Neuronal stem cell (in vitro differentiated cells): ENCODE measurements at regions not wholly inside any gene's neighbourhood (a gene's known extent, or its start where the extent isn't known, plus 50 kb on each side); places are given as distances from the start of the nearest gene placed in this dataset.

Experiments
- DNase-seq: peaks from one replicate; pipeline ENCODE4 v3.0.0-alpha.2; 2013; ENCODE audit warnings: low spot score
- H2AFZ ChIP-seq: one replicate; pipeline ENCODE4 v1.6.1; 2013; ENCODE audit warnings: mild to moderate bottlenecking, low read length, inconsistent platforms
- H2AK5ac ChIP-seq: 2 replicates; pipeline ENCODE4 v1.6.1; 2013; ENCODE audit warnings: low read depth, mild to moderate bottlenecking, inconsistent platforms, low read length, moderate library complexity, mixed read lengths
- H2BK120ac ChIP-seq: 2 replicates; pipeline ENCODE4 v1.6.1; 2013; ENCODE audit warnings: low read depth, mild to moderate bottlenecking, inconsistent platforms, low read length, moderate library complexity, mixed read lengths
- H2BK12ac ChIP-seq: one replicate; pipeline ENCODE4 v1.6.1; 2013; ENCODE audit warnings: low read length, inconsistent platforms
- H2BK15ac ChIP-seq: 2 replicates; pipeline ENCODE4 v1.6.1; 2013; ENCODE audit warnings: mild to moderate bottlenecking, low read length, inconsistent platforms, mixed read lengths
- H2BK5ac ChIP-seq: one replicate; pipeline ENCODE4 v1.6.1; 2013; ENCODE audit warnings: inconsistent platforms, mild to moderate bottlenecking, low read length, moderate library complexity
- H3K14ac ChIP-seq: one replicate; pipeline ENCODE4 v1.6.1; 2013; ENCODE audit warnings: low read length, inconsistent platforms
- H3K18ac ChIP-seq: 2 replicates; pipeline ENCODE4 v1.6.1; 2013; ENCODE audit warnings: low read length, inconsistent platforms
- H3K23ac ChIP-seq: 2 replicates; pipeline ENCODE4 v1.6.1; 2013; ENCODE audit warnings: low read depth, mild to moderate bottlenecking, mixed read lengths, low read length, inconsistent platforms; ENCODE audit not compliant: poor library complexity
- H3K27ac ChIP-seq: replicated peaks from 3 replicates; pipeline ENCODE4 v1.5.1; 2013; ENCODE audit warnings: low read length, inconsistent platforms
- H3K27me3 ChIP-seq, 3 experiments: 2 replicates each; pipeline ENCODE4 v1.6.1; 2013; ENCODE audit warnings: low read length in 3 of 3, mild to moderate bottlenecking in 2 of 3, inconsistent platforms in 1 of 3, low read depth in 1 of 3, mixed read lengths in 1 of 3, moderate library complexity in 1 of 3; ENCODE audit not compliant: control insufficient read depth in 3 of 3, insufficient read depth in 3 of 3
- H3K36me3 ChIP-seq, 2 donors: replicated peaks in 1 of 2; 2 replicates each; pipeline ENCODE4 v1.6.1; 2013; ENCODE audit warnings: low read length in 2 of 2; ENCODE audit not compliant: control insufficient read depth in 2 of 2, insufficient read depth in 2 of 2
- H3K4ac ChIP-seq: 2 replicates; pipeline ENCODE4 v1.6.1; 2013; ENCODE audit warnings: inconsistent platforms, mild to moderate bottlenecking, low read length, moderate library complexity
- H3K4me1 ChIP-seq, 2 donors: 1 replicate in 1 of 2; 2 replicates in 1 of 2; pipeline ENCODE4 v1.6.1; 2013; ENCODE audit warnings: low read length in 2 of 2, low read depth in 1 of 2; ENCODE audit not compliant: control insufficient read depth in 2 of 2, insufficient read depth in 1 of 2
- H3K4me2 ChIP-seq: one replicate; pipeline ENCODE4 v1.6.1; 2013; ENCODE audit warnings: mild to moderate bottlenecking, low read length, inconsistent platforms; ENCODE audit not compliant: insufficient read depth, poor library complexity, severe bottlenecking
- H3K4me3 ChIP-seq, 2 donors: 2 replicates each; pipeline ENCODE4 v1.5.1; 2013; ENCODE audit warnings: low read length in 2 of 2, mild to moderate bottlenecking in 2 of 2, inconsistent platforms in 1 of 2, moderate library complexity in 1 of 2
- H3K79me1 ChIP-seq: one replicate; pipeline ENCODE4 v1.6.1; 2013; ENCODE audit warnings: low read depth, mild to moderate bottlenecking, inconsistent platforms, low read length, moderate library complexity
- H3K9ac ChIP-seq: one replicate; pipeline ENCODE4 v1.6.1; 2013; ENCODE audit warnings: mild to moderate bottlenecking, low read depth, low read length, inconsistent platforms; ENCODE audit not compliant: poor library complexity
- H3K9me3 ChIP-seq, 2 donors: replicated peaks in 1 of 2; 2 replicates each; pipeline versions ENCODE3 to v1.6.1; 2013; ENCODE audit warnings: low read length in 2 of 2, mild to moderate bottlenecking in 2 of 2, inconsistent platforms in 1 of 2, low read depth in 1 of 2, mixed read lengths in 1 of 2, moderate library complexity in 1 of 2; ENCODE audit not compliant: control insufficient read depth in 2 of 2, insufficient read depth in 1 of 2
- H4K8ac ChIP-seq: one replicate; pipeline ENCODE4 v1.6.1; 2013; ENCODE audit warnings: low read depth, mild to moderate bottlenecking, inconsistent platforms, low read length, moderate library complexity
- H4K91ac ChIP-seq: one replicate; pipeline ENCODE4 v1.6.1; 2013; ENCODE audit warnings: low read length, low read depth, mild to moderate bottlenecking, inconsistent platforms; ENCODE audit not compliant: poor library complexity
- WGBS, 2 donors: extraction: QIAGEN DNeasy Blood & Tissue Kit; methylation state at CpG; one replicate each; pipeline ENCODE4 v1.1.7; 2013; ENCODE audit warnings: missing lambda C conversion rate in 2 of 2, mixed read lengths in 1 of 2; ENCODE audit not compliant: insufficient read length in 2 of 2, insufficient replicate concordance in 1 of 2; ENCODE audit errors: extremely low coverage in 2 of 2; 5-methylcytosine and 5-hydroxymethylcytosine counted together

GRCh38 chr12:46948936-46949545 is 123.2 kb upstream of the SLC38A4 start:
- Histone ChIP-seq H4K8ac (no peak overlapping the region), H3K79me1 (no peaks in the 10 kb centered on the region), H2BK12ac (no peak overlapping the region), H3K9me3 (no peaks in the 10 kb centered on the region), H3K14ac (no peak overlapping the region), H2AFZ (no peak overlapping the region), H3K4ac (no peak overlapping the region), H3K36me3 (no peaks in the 10 kb centered on the region), H3K23ac (no peak overlapping the region), H3K18ac (no peak overlapping the region), H2AK5ac (no peak overlapping the region), H3K9ac (no peak overlapping the region), H3K4me1 (no peaks in the 10 kb centered on the region), H2BK5ac (no peak overlapping the region), H3K4me2 (no peak overlapping the region), H3K27me3 (no peaks in the 10 kb centered on the region), H4K91ac (no peak overlapping the region), H2BK15ac (no peak overlapping the region), H2BK120ac (no peak overlapping the region), H3K4me3 (no peak overlapping the region), H3K27ac (no peak overlapping the region)
- no CpG with 5 or more reads among the region's 1 CpG for WGBS, 2 donors
- DNase-seq, result no peak

- H2AFZ ChIP-seq, result no peak overlapping the region
- H3K9me3 ChIP-seq, result no peaks in the 10 kb centered on the region
- no peaks in the 10 kb centered on the region for H3K36me3 ChIP-seq
- no peak overlapping the region for H4K91ac ChIP-seq
- H3K9ac ChIP-seq, result no peak overlapping the region
- no peaks in the 10 kb centered on the region for H3K27me3 ChIP-seq
- H4K8ac ChIP-seq, result no peak overlapping the region
- H2AK5ac ChIP-seq, result no peak overlapping the region
- no peak overlapping the region for H2BK120ac ChIP-seq
- no peak overlapping the region for H3K4ac ChIP-seq
- no peak overlapping the region for H2BK12ac ChIP-seq
- WGBS, 2 donors, result no CpG with 5 or more reads among the region's 3 CpGs
- H3K23ac ChIP-seq, result no peak overlapping the region
- no peak overlapping the region for H3K4me3 ChIP-seq
- no peaks in the 10 kb centered on the region for H3K79me1 ChIP-seq
- H3K27ac ChIP-seq, result no peak overlapping the region
- H2BK15ac ChIP-seq, result no peak overlapping the region
- no peak overlapping the region for H3K18ac ChIP-seq
- no peak overlapping the region for H2BK5ac ChIP-seq
- H3K14ac ChIP-seq, result no peak overlapping the region
- no peaks in the 10 kb centered on the region for H3K4me1 ChIP-seq
- H3K4me2 ChIP-seq, result no peak overlapping the region
- no peak for DNase-seq
These were observed 124.3 kb upstream of the SLC38A4 start for GRCh38 chr12:46950094-46950493.

- WGBS, 2 donors, result no CpG with 5 or more reads among the region's 1 CpG
These were observed 126.4 kb upstream of the PCED1B start for GRCh38 chr12:46952880-46953483.

GRCh38 chr12:46956451-46957035 is 122.9 kb upstream of the PCED1B start:
- WGBS, 2 donors, result 100% methylated on average over 1 of the region's 5 CpGs; no CpG with 5 or more reads in 1 of the 2 donors
- Histone ChIP-seq H2BK5ac (no peak overlapping the region), H3K27me3 (no peaks in the 10 kb centered on the region), H2BK12ac (no peak overlapping the region), H3K4me3 (no peak overlapping the region), H2AFZ (no peak overlapping the region), H3K4me2 (no peak overlapping the region), H4K91ac (no peak overlapping the region), H3K9me3 (no peaks in the 10 kb centered on the region), H2BK15ac (no peak overlapping the region), H3K23ac (no peak overlapping the region), H3K9ac (no peak overlapping the region), H2AK5ac (no peak overlapping the region), H3K4ac (no peak overlapping the region), H3K27ac (no peak overlapping the region), H4K8ac (no peak overlapping the region), H3K14ac (no peak overlapping the region), H2BK120ac (no peak overlapping the region), H3K79me1 (no peaks in the 10 kb centered on the region), H3K4me1 (peaks cover 0 to 5% of the 10 kb centered on the region in 2 donors), H3K36me3 (no peaks in the 10 kb centered on the region), H3K18ac (no peak overlapping the region)
- DNase-seq, result no peak

More at GRCh38 chr12:46952880-46953483, 126.4 kb upstream of the PCED1B start:
- Histone ChIP-seq H2BK5ac (no peak overlapping the region), H3K27ac (no peak overlapping the region), H2BK15ac (no peak overlapping the region), H3K4ac (no peak overlapping the region), H3K14ac (no peak overlapping the region), H3K23ac (no peak overlapping the region), H4K91ac (no peak overlapping the region), H4K8ac (no peak overlapping the region), H3K27me3 (no peaks in the 10 kb centered on the region), H3K9ac (no peak overlapping the region), H3K36me3 (no peaks in the 10 kb centered on the region), H3K79me1 (no peaks in the 10 kb centered on the region), H3K4me2 (no peak overlapping the region), H2BK12ac (no peak overlapping the region), H3K9me3 (no peaks in the 10 kb centered on the region), H2BK120ac (no peak overlapping the region), H3K4me1 (no peaks in the 10 kb centered on the region), H2AK5ac (no peak overlapping the region), H3K18ac (no peak overlapping the region), H2AFZ (no peak overlapping the region), H3K4me3 (no peak overlapping the region)
- DNase-seq, result no peak
